OCI-LY7 (cell line): ENCODE measurements at regions not wholly inside any gene's neighbourhood (a gene's known extent, or its start where the extent isn't known, plus 50 kb on each side); places are given as distances from the start of the nearest gene placed in this dataset.

ENCODE experiments used
- BruUV-seq: library from RNA; stranded (reverse); fragments of 400-500 nt; replicated peaks from 2 replicates; lab custom pipeline; 2021; lab: Mats Ljungman, UMichigan
- CTCF ChIA-PET: fragments of 300-600 bp; sonication (Branson Sonifier 250); formaldehyde crosslinking; loops from one replicate; lab custom pipeline; 2022; ENCODE audit warnings: antibody characterized with exemption; ENCODE audit not compliant: unreplicated experiment; lab: Charles Lee
- POLR2A ChIA-PET: fragments of 300-600 bp; sonication (Branson Sonifier 250); formaldehyde crosslinking; loops from one replicate; lab custom pipeline; 2022; ENCODE audit warnings: antibody characterized with exemption; lab: Charles Lee
- DNase-seq: peaks from one replicate; pipeline ENCODE4 v3.0.0-alpha.2; 2015; ENCODE audit warnings: low spot score
- H2AFZ ChIP-seq: fragments of 200-600 bp; sonication (generic), shearing (Covaris generic); 2 replicates; pipeline ENCODE4 v1.6.1; 2014; ENCODE audit warnings: mild to moderate bottlenecking, antibody characterized with exemption, low read length, moderate library complexity
- H3K27ac ChIP-seq: fragments of 200-600 bp; sonication (generic); 2 replicates; pipeline ENCODE4 v1.5.1; 2014; ENCODE audit warnings: mixed run types, low read depth, mild to moderate bottlenecking, moderate library complexity, low read length, inconsistent platforms; ENCODE audit not compliant: poor library complexity, severe bottlenecking
- H3K36me3 ChIP-seq: fragments of 200-600 bp; sonication (generic); 2 replicates; pipeline ENCODE4 v1.6.1; 2014; ENCODE audit warnings: mild to moderate bottlenecking, antibody characterized with exemption, low read length, moderate library complexity, mixed read lengths; ENCODE audit not compliant: insufficient read depth
- H3K4me1 ChIP-seq: fragments of 200-600 bp; sonication (generic); 2 replicates; pipeline ENCODE4 v1.5.1; 2014; ENCODE audit warnings: mild to moderate bottlenecking, low read length; ENCODE audit not compliant: insufficient read depth, poor library complexity, severe bottlenecking
- H3K4me2 ChIP-seq: fragments of 200-600 bp; sonication (generic); 2 replicates; pipeline ENCODE4 v1.6.1; 2014; ENCODE audit warnings: mild to moderate bottlenecking, low read length
- H3K4me3 ChIP-seq: fragments of 200-600 bp; sonication (generic); 2 replicates; pipeline ENCODE4 v1.5.1; 2014; ENCODE audit warnings: mild to moderate bottlenecking, low read depth, low read length; ENCODE audit not compliant: poor library complexity, severe bottlenecking
- H3K79me2 ChIP-seq: fragments of 200-600 bp; sonication (generic); 2 replicates; pipeline ENCODE4 v1.6.1; 2016; ENCODE audit warnings: low read depth, mild to moderate bottlenecking, low read length, moderate library complexity, mixed read lengths; ENCODE audit not compliant: insufficient read depth
- H3K9me2 ChIP-seq: fragments of 200-600 bp; sonication (generic); 2 replicates; pipeline ENCODE4 v1.6.1; 2016; ENCODE audit warnings: mild to moderate bottlenecking, low read length, mixed read lengths; ENCODE audit not compliant: insufficient read depth
- H3K9me3 ChIP-seq: fragments of 200-600 bp; sonication (generic); 2 replicates; pipeline ENCODE4 v1.6.1; 2014; ENCODE audit warnings: mild to moderate bottlenecking, mixed run types, low read length, mixed read lengths
- H4K20me1 ChIP-seq: fragments of 200-600 bp; sonication (generic); 2 replicates; pipeline ENCODE4 v1.6.1; 2014; ENCODE audit warnings: mild to moderate bottlenecking, antibody characterized with exemption, low read length, moderate library complexity, mixed read lengths; ENCODE audit not compliant: insufficient read depth
- CTCF ChIP-seq: fragments of 200-600 bp; sonication (generic); conservative IDR thresholded peaks from 2 replicates; pipeline ENCODE4 v1.5.1; 2014; ENCODE audit warnings: mild to moderate bottlenecking, antibody characterized with exemption, low read length, moderate library complexity, mixed read lengths
- EZH2phosphoT487 ChIP-seq: fragments of 200-600 bp; sonication (generic); IDR thresholded peaks from 2 replicates; pipeline ENCODE4 v1.6.1; 2018; ENCODE audit warnings: low read depth, borderline replicate concordance, mild to moderate bottlenecking, mixed run types, antibody characterized with exemption, low read length, moderate library complexity, mixed read lengths
- intact Hi-C: fragments of 100-400 bp; cut with micrococcal nuclease; formaldehyde crosslinking; loops from one replicate; pipeline ENCODE4 v1.10.0; 2022; ENCODE audit not compliant: unreplicated experiment

GRCh38 chr7:89731751-89732445 lies 422.4 kb upstream of the STEAP1 start:
- ChIA-PET CTCF (no interaction called here), POLR2A (no interaction called here)
- Histone ChIP-seq H2AFZ (no peak overlapping the region), H3K9me2 (no peaks in the 10 kb centered on the region), H3K4me1 (no peaks in the 10 kb centered on the region), H3K27ac (no peak overlapping the region), H3K4me3 (no peak overlapping the region), H3K9me3 (no peaks in the 10 kb centered on the region), H3K4me2 (no peak overlapping the region), H3K36me3 (no peaks in the 10 kb centered on the region), H3K79me2 (no peaks in the 10 kb centered on the region), H4K20me1 (no peaks in the 10 kb centered on the region)
- intact Hi-C loops: no loop called here
- TF ChIP-seq EZH2phosphoT487 (no peak), CTCF (no peak)
- no peak for DNase-seq
- no TSS peak for BruUV-seq

GRCh38 chr7:89738549-89738948 lies 415.7 kb upstream of the STEAP1 start:
- no peak overlapping the region for H3K4me2 ChIP-seq
- no peak overlapping the region for H3K27ac ChIP-seq
- H2AFZ ChIP-seq: no peak overlapping the region
- H3K4me1 ChIP-seq: no peaks in the 10 kb centered on the region
- H3K9me3 ChIP-seq: no peaks in the 10 kb centered on the region
- H3K9me2 ChIP-seq: no peaks in the 10 kb centered on the region
- ChIA-PET CTCF (no interaction called here), POLR2A (no interaction called here)
- H3K36me3 ChIP-seq: no peaks in the 10 kb centered on the region
- no peaks in the 10 kb centered on the region for H4K20me1 ChIP-seq
- TF ChIP-seq EZH2phosphoT487: no peak
- no TSS peak for BruUV-seq
- no peaks in the 10 kb centered on the region for H3K79me2 ChIP-seq
- no peak for DNase-seq
- no peak overlapping the region for H3K4me3 ChIP-seq
- intact Hi-C loops: no loop called here

- no peaks in the 10 kb centered on the region for H3K9me3 ChIP-seq
- TF ChIP-seq EZH2phosphoT487 (no peak), CTCF (no peak)
Observed at GRCh38 chr7:89757910-89758309, 396.4 kb upstream of the STEAP1 start.

More at GRCh38 chr7:89757910-89758309, 396.4 kb upstream of the STEAP1 start:
- BruUV-seq: no TSS peak
- Histone ChIP-seq H3K27ac (no peak overlapping the region), H3K36me3 (no peaks in the 10 kb centered on the region), H3K4me3 (no peak overlapping the region), H3K4me2 (no peak overlapping the region), H4K20me1 (no peaks in the 10 kb centered on the region), H3K4me1 (no peaks in the 10 kb centered on the region), H3K9me2 (no peaks in the 10 kb centered on the region), H3K79me2 (no peaks in the 10 kb centered on the region), H2AFZ (no peak overlapping the region)
- ChIA-PET POLR2A (no interaction called here), CTCF (no interaction called here)
- DNase-seq: no peak
- intact Hi-C loops: no loop called here
